ENCODE measurements at regions not wholly inside any gene's neighbourhood (a gene's known extent, or its start where the extent isn't known, plus 50 kb on each side); places are given as distances from the start of the nearest gene placed in this dataset.

DNA sequence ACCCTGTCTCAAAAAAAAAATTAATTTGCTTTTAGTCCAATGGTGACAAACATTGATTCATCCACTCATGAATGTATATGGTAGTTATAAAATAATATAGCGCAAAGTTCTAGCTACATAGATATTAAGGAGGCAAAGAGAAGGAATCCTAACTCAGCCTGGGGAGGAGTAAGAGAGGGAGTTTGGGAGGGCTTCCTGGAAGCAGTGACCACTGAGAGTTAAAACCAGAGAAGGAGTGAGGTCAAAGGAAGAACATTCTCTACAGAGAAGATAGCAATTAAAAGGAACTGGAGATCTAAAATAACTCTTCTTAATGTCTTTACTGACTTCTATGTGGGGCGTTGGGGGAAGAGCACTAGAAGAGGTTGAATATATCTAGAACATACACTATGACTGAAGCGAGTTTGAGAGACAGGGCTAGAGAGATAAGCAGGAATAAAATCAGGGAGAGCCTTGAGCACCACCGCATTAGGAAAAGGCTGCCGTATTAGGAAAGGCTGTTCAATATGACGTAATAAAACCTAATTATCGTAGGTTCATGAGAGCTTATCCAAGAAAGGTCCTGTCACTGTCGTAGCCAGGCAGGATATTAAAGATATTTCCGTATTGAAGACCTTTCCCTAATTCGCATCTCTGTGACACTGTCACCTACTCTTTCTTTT lies 81.8 kb upstream of the CNKSR3 start:
- Histone ChIP-seq H3K4me3 (no peak overlapping the region), H3K4me1 (ENCODE audit: low read depth) (no peaks in the 10 kb centered on the region), H3K36me3 (ENCODE audit: low read depth) (no peaks in the 10 kb centered on the region), H3K9me3 (no peaks in the 10 kb centered on the region)
- intact Hi-C loops (cut with DNase I, micrococcal nuclease) = no loop called here
- ATAC-seq (no peak), DNase-seq (no peak)
- TF ChIP-seq, protein P1, sequence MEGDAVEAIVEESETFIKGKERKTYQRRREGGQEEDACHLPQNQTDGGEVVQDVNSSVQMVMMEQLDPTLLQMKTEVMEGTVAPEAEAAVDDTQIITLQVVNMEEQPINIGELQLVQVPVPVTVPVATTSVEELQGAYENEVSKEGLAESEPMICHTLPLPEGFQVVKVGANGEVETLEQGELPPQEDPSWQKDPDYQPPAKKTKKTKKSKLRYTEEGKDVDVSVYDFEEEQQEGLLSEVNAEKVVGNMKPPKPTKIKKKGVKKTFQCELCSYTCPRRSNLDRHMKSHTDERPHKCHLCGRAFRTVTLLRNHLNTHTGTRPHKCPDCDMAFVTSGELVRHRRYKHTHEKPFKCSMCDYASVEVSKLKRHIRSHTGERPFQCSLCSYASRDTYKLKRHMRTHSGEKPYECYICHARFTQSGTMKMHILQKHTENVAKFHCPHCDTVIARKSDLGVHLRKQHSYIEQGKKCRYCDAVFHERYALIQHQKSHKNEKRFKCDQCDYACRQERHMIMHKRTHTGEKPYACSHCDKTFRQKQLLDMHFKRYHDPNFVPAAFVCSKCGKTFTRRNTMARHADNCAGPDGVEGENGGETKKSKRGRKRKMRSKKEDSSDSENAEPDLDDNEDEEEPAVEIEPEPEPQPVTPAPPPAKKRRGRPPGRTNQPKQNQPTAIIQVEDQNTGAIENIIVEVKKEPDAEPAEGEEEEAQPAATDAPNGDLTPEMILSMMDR (IDR thresholded peaks at IDR 0.05) = no peak

DNA sequence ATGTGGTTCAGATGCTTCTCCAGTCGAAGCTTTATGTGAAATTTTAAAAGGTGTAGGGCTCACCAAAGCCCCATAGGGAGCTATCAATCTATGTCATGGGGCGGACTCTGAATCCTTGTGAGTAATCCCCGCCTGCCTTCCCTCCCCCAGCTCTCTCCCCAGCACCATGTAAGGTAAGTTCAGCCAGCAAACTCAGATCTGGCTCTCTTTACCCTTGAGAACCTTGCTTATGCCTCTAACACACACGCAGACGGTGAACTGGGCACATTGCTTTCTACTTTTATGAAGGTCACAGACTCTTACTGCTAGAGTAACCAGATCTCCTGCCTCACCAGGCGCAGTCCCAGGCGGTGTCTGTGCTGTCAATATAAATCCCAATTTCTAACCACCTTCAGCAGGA lies 82.6 kb upstream of the CNKSR3 start:
- no peaks in the 10 kb centered on the region for H3K9me3 ChIP-seq
- ATAC-seq (no peak), DNase-seq (no peak)
- intact Hi-C loops (cut with DNase I, micrococcal nuclease) = no loop called here
- H3K36me3 ChIP-seq (ENCODE audit: low read depth) = no peaks in the 10 kb centered on the region
- TF ChIP-seq, protein P1 (IDR thresholded peaks at IDR 0.05) = no peak
- H3K4me1 ChIP-seq (ENCODE audit: low read depth) = no peaks in the 10 kb centered on the region
- no peak overlapping the region for H3K4me3 ChIP-seq

DNA sequence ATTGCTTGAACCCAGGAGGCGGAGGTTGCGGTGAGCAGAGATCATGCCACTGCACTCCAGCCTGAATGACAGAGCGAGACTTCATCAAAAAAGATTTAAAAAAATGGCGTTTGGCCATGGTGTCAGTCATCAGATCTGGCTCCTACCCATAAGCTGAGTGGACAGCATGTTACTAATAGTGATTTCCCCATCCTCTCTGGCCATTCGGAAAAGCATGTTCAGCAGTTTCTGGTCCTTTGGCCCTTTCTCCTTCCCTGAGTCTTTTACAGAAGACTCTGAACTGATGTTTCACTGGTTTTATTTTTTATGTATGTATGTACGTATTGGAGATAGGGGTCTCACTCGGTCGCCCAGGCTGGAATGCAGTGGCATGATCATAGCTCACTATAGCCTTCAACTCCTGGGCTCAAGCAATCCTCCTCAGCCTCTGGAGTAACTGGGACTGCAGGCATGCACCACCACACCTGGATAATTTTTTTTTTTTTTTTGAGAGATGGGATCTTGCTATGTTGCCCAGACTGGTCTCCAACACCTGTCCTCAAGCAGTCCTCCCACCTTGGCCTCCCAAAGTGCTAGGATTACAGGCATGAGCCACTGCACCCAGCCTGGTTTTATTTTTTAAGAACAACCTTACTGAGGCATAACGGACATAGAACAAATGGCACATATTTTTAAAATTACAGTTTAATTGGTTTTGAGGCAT lies 84.2 kb upstream of the CNKSR3 start:
- ATAC-seq = no peak
- no peak overlapping the region for H3K4me3 ChIP-seq
- TF ChIP-seq, protein P1 (IDR thresholded peaks at IDR 0.05) = no peak

DNA sequence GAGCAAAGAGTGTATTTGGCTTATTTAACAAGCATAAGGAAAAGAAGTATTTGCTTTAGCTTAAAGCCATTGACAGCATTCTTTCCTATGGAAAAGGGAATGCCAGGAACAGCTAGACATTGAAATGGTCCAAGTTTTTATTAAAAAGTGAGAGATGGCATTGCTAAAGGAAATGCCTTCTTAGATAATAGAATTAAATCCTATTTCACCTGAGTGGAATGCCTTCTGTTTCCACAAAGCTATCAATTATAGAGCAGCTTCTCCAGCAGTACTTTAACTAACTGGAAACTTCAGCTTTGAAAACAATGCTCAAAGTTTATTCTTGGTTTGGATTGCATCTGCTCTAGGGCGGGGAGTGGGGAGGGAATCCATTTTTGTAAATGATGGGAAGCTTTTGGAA lies 85.1 kb upstream of the CNKSR3 start:
- TF ChIP-seq, protein P1 (IDR thresholded peaks at IDR 0.05) = no peak
- DNase-seq = no peak
- intact Hi-C loops (cut with DNase I, micrococcal nuclease) = no loop called here
- no peak for ATAC-seq
- H3K4me3 ChIP-seq = no peak overlapping the region
- H3K36me3 ChIP-seq (ENCODE audit: low read depth) = no peaks in the 10 kb centered on the region
- no peaks in the 10 kb centered on the region for H3K4me1 ChIP-seq (ENCODE audit: low read depth)
- H3K9me3 ChIP-seq = no peaks in the 10 kb centered on the region

More for the DNA sequence above, 84.2 kb upstream of the CNKSR3 start:
- H3K4me1 ChIP-seq (ENCODE audit: low read depth) = no peaks in the 10 kb centered on the region
- DNase-seq = no peak
- H3K9me3 ChIP-seq = no peaks in the 10 kb centered on the region
- intact Hi-C loops (cut with DNase I, micrococcal nuclease) = no loop called here
- H3K36me3 ChIP-seq (ENCODE audit: low read depth) = no peaks in the 10 kb centered on the region

DNA sequence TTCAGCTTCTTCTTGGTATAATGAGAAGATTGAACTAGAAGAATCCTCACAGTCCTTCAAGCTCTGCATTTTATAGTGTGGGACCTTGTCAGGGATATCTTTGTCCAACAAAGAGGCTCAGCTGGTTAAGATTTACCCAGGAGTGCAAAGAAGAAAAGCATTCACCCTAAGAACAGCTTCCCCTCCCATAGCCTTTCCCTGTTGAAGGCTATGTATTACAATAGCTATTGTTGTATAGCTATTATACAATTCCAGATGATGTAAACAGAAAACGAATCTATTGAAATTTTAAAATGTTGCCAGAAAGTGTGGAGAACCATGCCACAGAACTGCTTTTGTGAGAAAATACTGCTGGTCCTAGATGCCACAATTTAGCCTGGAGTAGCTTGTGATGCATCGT lies 85.5 kb upstream of the CNKSR3 start:
- TF ChIP-seq, protein P1 (IDR thresholded peaks at IDR 0.05) = no peak
- DNase-seq = no peak
- no peak for ATAC-seq
- Histone ChIP-seq H3K36me3 (ENCODE audit: low read depth) (no peaks in the 10 kb centered on the region), H3K4me1 (ENCODE audit: low read depth) (no peaks in the 10 kb centered on the region), H3K9me3 (no peaks in the 10 kb centered on the region), H3K4me3 (no peak overlapping the region)
- intact Hi-C loops (cut with DNase I, micrococcal nuclease) = no loop called here

All from mucosa of descending colon (tissue), 3 donors.